ENCODE measurements at regions not wholly inside any gene's neighbourhood (a gene's known extent, or its start where the extent isn't known, plus 50 kb on each side); places are given as distances from the start of the nearest gene placed in this dataset.

- H3K4me1 ChIP-seq (replicated peaks) = no peaks in the 10 kb centered on the region
- H3K4me3 ChIP-seq = no peak overlapping the region
- H3K9me3 ChIP-seq = no peaks in the 10 kb centered on the region
- no peak for TF ChIP-seq POLR2AphosphoS5 (IDR thresholded peaks at IDR 0.05)
- no peak for TF ChIP-seq CTCF (IDR thresholded peaks at IDR 0.05)
- TF ChIP-seq POLR2A (IDR thresholded peaks at IDR 0.05) = no peak
- intact Hi-C loops (cut with DNase I) = no loop called here
- no peak overlapping the region for H3K27ac ChIP-seq
- WGBS = 56% methylated on average over 20 of the region's 20 CpGs
- DNase-seq (ENCODE audit: low spot score) = peak; percentile 2
- H3K36me3 ChIP-seq = no peaks in the 10 kb centered on the region
- no peaks in the 10 kb centered on the region for H3K27me3 ChIP-seq (replicated peaks; ENCODE audit: insufficient read depth)
Measured at GRCh38 chr14:101119830-101120571, 216.5 kb upstream of the RTL1 start.

DNA sequence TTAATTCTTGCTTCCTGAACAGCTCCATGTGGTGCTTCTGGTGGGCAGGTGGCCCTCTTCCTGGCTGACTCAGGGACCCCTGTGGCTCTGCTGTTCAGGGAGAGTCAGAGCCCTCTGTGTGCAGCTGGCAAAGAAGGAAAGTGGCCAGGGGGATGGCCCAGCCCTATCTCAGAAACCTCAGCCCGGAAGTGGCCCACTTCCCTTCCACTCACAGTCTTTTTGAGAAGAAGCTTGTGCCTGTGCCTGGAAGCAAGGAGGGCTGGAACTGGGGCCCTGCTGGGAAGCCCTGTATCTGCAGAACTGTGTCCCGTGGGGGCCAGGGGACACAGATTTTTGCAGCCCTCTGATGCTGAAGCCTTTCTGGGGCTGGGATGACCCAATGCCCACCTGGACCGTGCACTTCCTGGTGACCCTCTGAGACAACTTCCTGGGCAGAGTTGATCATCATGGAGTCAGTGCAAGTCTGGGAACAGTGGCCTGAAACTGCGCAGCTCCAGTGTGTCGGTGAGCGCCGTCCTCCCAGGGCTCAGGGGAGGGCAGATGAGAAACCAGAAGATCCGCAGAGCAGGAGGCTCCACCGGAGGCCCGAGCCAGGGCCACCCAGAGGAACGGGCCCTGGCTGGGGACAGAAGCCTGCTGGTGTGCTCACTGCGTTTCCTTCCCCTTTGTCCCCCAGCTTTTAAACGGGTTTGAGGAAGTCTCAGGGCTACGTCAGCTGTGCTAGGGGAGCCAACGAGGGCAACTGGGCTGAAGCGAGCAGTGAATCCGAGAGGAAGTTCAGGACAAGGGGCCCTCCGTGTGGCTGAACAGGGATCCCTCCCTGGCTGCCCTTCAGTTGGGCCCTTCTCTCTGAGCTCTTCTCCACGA, 217.4 kb upstream of the RTL1 start:
- no peak overlapping the region for H3K4me3 ChIP-seq
- no peak for TF ChIP-seq CTCF (IDR thresholded peaks at IDR 0.05)
- TF ChIP-seq POLR2AphosphoS5 (IDR thresholded peaks at IDR 0.05) = no peak
- peak; percentile 21 for TF ChIP-seq POLR2A (IDR thresholded peaks at IDR 0.05)
- no peaks in the 10 kb centered on the region for H3K27me3 ChIP-seq (replicated peaks; ENCODE audit: insufficient read depth)
- intact Hi-C loops (cut with DNase I) = no loop called here
- no peaks in the 10 kb centered on the region for H3K36me3 ChIP-seq
- H3K9me3 ChIP-seq = no peaks in the 10 kb centered on the region
- H3K4me1 ChIP-seq (replicated peaks) = no peaks in the 10 kb centered on the region
- H3K27ac ChIP-seq = no peak overlapping the region
- DNase-seq (ENCODE audit: low spot score) = peak; percentile 3
- 92% methylated on average over 17 of the region's 19 CpGs for WGBS

GRCh38 chr14:101121508-101122139, 218.1 kb upstream of the RTL1 start:
- H3K27ac ChIP-seq = no peak overlapping the region
- no peak overlapping the region for H3K4me3 ChIP-seq
- no peaks in the 10 kb centered on the region for H3K4me1 ChIP-seq (replicated peaks)
- DNase-seq (ENCODE audit: low spot score) = peak; percentile 1
- H3K36me3 ChIP-seq = no peaks in the 10 kb centered on the region
- no peak for TF ChIP-seq POLR2A (IDR thresholded peaks at IDR 0.05)
- WGBS = 91% methylated on average over 13 of the region's 13 CpGs
- H3K27me3 ChIP-seq (replicated peaks; ENCODE audit: insufficient read depth) = no peaks in the 10 kb centered on the region
- H3K9me3 ChIP-seq = no peaks in the 10 kb centered on the region
- intact Hi-C loops (cut with DNase I) = no loop called here

DNA sequence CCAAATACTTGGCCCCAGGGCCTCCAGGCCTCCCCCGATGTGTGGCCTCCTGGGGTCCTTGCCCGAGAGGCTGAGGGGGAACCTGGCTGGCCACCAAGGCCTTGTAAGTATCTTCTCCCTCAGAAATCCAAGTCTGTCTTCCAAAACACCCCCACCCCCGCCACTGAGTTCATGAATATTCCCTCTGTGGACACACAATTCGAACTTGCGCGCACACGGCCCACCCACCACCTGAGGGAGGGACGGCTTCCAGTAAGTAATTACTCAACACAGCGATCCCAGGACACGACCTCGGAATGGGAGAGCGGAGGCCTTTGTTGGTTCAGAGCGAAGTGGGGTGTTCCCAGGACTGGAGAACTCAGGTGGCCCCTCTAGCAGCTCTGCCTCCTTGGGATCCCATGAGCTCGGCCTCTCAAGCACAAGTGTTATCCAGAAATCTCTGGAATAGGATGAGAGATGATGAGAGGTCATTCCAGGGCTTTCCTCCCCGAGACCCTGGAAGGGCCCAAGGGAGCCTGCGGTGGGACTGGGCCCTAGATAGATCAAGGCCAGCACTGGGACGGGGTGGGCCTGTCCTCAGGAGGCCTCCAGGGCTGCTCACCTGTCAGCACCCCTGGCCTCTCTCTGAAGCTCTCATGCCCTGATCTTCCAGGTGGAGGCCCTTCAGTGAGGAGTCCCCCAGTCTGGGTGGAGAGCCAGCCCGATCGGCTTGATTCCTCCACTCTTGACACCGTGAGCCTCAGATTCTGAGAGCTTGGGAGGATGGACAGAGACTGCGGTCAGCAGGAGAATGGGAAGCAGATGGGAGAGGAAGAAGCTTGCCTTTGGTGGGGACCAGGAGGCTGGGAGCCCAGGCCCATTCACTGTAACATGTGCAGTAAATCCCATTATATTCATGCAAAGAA, 219.0 kb upstream of the RTL1 start:
- TF ChIP-seq CTCF (IDR thresholded peaks at IDR 0.05) (no peak), POLR2A (IDR thresholded peaks at IDR 0.05) (no peak), POLR2AphosphoS5 (IDR thresholded peaks at IDR 0.05) (no peak)
- H3K4me3 ChIP-seq = no peak overlapping the region
- no peaks in the 10 kb centered on the region for H3K36me3 ChIP-seq
- peak; percentile 2 for DNase-seq (ENCODE audit: low spot score)
- H3K27me3 ChIP-seq (replicated peaks; ENCODE audit: insufficient read depth) = no peaks in the 10 kb centered on the region
- intact Hi-C loops (cut with DNase I) = no loop called here
- no peak overlapping the region for H3K27ac ChIP-seq
- 94% methylated on average over 21 of the region's 21 CpGs for WGBS
- H3K4me1 ChIP-seq (replicated peaks) = no peaks in the 10 kb centered on the region
- H3K9me3 ChIP-seq = no peaks in the 10 kb centered on the region

Measured in prostate gland (tissue), 2 donors.